ENCODE measurements at regions not wholly inside any gene's neighbourhood (a gene's known extent, or its start where the extent isn't known, plus 50 kb on each side); places are given as distances from the start of the nearest gene placed in this dataset.

GRCh38 chr2:42964439-42965083 lies 172.2 kb upstream of the HAAO start:
- Histone ChIP-seq H3K36me3 (ENCODE audit: insufficient read depth, low read length) (no peaks in the 10 kb centered on the region), H3K79me2 (ENCODE audit: low read length) (no peaks in the 10 kb centered on the region), H3K27ac (ENCODE audit: low read length) (no peak overlapping the region), H3K4me1 (ENCODE audit: low read length) (no peaks in the 10 kb centered on the region), H2AFZ (ENCODE audit: low read length) (no peak overlapping the region), H3K4me2 (ENCODE audit: low read depth, low read length, poor library complexity, severe bottlenecking) (no peak overlapping the region), H3K9ac (ENCODE audit: low read length) (no peak overlapping the region), H4K20me1 (ENCODE audit: insufficient read depth, low read depth, low read length) (no peaks in the 10 kb centered on the region), H3K9me3 (ENCODE audit: low read length) (no peaks in the 10 kb centered on the region), H3K9me2 (replicated peaks; ENCODE audit: insufficient read depth, low read length) (no peaks in the 10 kb centered on the region), H3K27me3 (ENCODE audit: low read length) (no peaks in the 10 kb centered on the region), H3K4me3 (ENCODE audit: low read length) (no peak overlapping the region)
- DNase-seq = no peak

DNA sequence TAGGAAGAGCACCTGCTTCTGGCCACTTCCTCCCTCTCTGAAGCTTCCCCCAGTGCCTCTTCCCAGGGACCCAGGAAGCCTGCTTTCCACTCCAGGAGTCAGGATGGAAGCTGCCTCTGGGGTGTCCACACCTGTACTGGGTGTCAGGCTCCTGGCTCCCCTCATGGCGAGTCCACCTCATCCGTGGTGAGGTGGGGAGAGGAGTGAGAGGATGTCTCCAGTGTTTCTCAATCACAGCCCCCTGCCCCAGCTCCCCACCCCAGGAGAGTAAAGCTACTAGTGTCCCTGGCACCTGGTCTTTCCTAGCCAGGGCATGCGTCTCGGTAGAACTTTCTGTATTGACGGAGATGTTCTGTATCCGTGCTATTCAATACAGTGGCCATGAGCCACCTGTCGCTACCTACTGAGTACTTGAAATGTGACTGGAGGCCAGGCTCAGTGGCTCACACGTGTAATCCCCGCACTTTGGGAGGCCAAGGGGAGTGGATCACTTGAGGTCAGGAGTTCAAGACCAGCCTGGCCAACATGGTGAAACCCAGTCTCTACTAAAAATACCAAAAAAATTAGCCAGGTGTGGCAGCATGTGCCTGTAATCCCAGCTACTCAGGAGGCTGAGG lies 171.2 kb upstream of the HAAO start:
- Histone ChIP-seq H3K4me2 (ENCODE audit: low read depth, low read length, poor library complexity, severe bottlenecking) (no peak overlapping the region), H2AFZ (ENCODE audit: low read length) (no peak overlapping the region), H3K4me1 (ENCODE audit: low read length) (no peaks in the 10 kb centered on the region), H3K27ac (ENCODE audit: low read length) (no peak overlapping the region), H3K27me3 (ENCODE audit: low read length) (no peaks in the 10 kb centered on the region), H4K20me1 (ENCODE audit: insufficient read depth, low read depth, low read length) (no peaks in the 10 kb centered on the region), H3K9me3 (ENCODE audit: low read length) (no peaks in the 10 kb centered on the region), H3K36me3 (ENCODE audit: insufficient read depth, low read length) (no peaks in the 10 kb centered on the region), H3K9ac (ENCODE audit: low read length) (no peak overlapping the region), H3K79me2 (ENCODE audit: low read length) (no peaks in the 10 kb centered on the region), H3K9me2 (replicated peaks; ENCODE audit: insufficient read depth, low read length) (no peaks in the 10 kb centered on the region), H3K4me3 (ENCODE audit: low read length) (no peak overlapping the region)
- DNase-seq = no peak

DNA sequence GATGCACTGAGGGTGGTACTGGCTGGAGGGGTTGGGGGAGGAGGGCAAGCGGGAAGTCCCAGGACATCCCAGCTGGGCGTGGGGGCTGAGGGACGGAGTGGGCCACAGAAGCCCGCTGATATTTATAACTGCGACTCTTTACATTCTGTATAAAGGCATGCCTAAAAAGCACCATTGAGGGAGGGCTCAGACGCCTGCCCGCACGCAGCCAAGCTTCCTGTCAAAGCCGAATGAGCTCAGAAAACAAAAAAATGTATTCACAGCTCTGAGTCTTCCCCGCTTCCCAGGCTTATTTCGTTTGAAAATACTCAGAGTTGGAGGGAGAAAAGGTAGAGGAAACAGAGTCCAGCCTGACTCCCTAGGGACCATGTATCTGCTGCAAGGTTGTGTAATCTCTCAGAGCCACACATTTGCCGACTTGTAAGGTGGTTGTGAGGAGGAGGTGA lies 170.1 kb upstream of the HAAO start:
- H3K4me1 ChIP-seq (ENCODE audit: low read length) = no peaks in the 10 kb centered on the region
- no peak overlapping the region for H3K27ac ChIP-seq (ENCODE audit: low read length)
- no peak for DNase-seq
- no peak overlapping the region for H3K9ac ChIP-seq (ENCODE audit: low read length)
- no peaks in the 10 kb centered on the region for H3K79me2 ChIP-seq (ENCODE audit: low read length)
- H3K9me2 ChIP-seq (replicated peaks; ENCODE audit: insufficient read depth, low read length) = no peaks in the 10 kb centered on the region
- H3K4me3 ChIP-seq (ENCODE audit: low read length) = no peak overlapping the region
- H3K9me3 ChIP-seq (ENCODE audit: low read length) = no peaks in the 10 kb centered on the region
- no peaks in the 10 kb centered on the region for H3K36me3 ChIP-seq (ENCODE audit: insufficient read depth, low read length)
- H2AFZ ChIP-seq (ENCODE audit: low read length) = no peak overlapping the region
- H4K20me1 ChIP-seq (ENCODE audit: insufficient read depth, low read depth, low read length) = no peaks in the 10 kb centered on the region
- H3K4me2 ChIP-seq (ENCODE audit: low read depth, low read length, poor library complexity, severe bottlenecking) = no peak overlapping the region
- no peaks in the 10 kb centered on the region for H3K27me3 ChIP-seq (ENCODE audit: low read length)

DNA sequence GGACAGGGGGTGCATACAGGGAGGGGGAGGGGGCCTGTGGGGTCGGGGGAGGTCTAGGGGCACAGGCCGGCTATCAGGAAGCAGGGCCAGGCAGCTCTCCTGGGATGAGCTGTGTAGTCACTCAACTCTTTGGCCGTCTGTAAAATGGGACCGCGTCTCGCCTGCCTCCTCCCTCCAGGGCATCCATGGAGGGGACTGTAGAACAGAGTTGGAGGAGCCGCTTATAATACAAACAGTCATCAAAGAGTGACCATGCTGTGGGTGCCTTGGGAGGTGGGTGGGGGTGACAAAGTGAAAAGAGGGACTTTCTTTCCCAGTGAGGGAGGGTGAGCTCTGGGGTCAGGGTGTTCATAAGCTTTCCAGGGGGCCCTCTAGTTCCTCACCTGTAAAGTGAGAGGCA lies 169.6 kb upstream of the HAAO start:
- Histone ChIP-seq H3K36me3 (ENCODE audit: insufficient read depth, low read length) (no peaks in the 10 kb centered on the region), H3K27me3 (ENCODE audit: low read length) (no peaks in the 10 kb centered on the region), H3K9ac (ENCODE audit: low read length) (no peak overlapping the region), H3K9me2 (replicated peaks; ENCODE audit: insufficient read depth, low read length) (no peaks in the 10 kb centered on the region), H3K79me2 (ENCODE audit: low read length) (no peaks in the 10 kb centered on the region), H3K4me2 (ENCODE audit: low read depth, low read length, poor library complexity, severe bottlenecking) (no peak overlapping the region), H3K4me1 (ENCODE audit: low read length) (no peaks in the 10 kb centered on the region), H4K20me1 (ENCODE audit: insufficient read depth, low read depth, low read length) (no peaks in the 10 kb centered on the region), H3K27ac (ENCODE audit: low read length) (no peak overlapping the region), H2AFZ (ENCODE audit: low read length) (no peak overlapping the region), H3K4me3 (ENCODE audit: low read length) (no peak overlapping the region), H3K9me3 (ENCODE audit: low read length) (no peaks in the 10 kb centered on the region)
- DNase-seq = no peak

DNA sequence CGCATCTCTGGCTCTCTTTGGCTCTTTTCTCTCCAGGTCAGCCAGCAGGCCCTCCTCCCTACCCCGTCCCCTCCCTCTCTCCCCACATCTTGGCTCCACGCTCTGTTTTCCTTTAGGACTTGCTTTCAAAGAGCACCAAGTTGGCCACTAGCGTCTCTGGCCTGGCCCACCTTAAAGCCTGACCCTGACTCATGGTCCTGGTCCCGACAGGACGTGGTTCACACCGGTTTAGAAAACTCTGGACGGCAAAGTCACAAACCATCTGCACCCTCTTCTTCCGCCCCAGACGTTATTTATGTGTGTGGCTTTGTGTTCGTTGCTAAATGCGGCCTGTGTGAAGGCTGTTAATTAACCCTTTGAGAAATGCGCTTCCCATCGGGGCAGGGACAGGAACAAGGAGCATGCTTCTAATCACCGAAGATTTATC lies 169.0 kb upstream of the HAAO start:
- no peaks in the 10 kb centered on the region for H3K4me1 ChIP-seq (ENCODE audit: low read length)
- no peak overlapping the region for H3K4me3 ChIP-seq (ENCODE audit: low read length)
- no peaks in the 10 kb centered on the region for H3K9me3 ChIP-seq (ENCODE audit: low read length)
- H2AFZ ChIP-seq (ENCODE audit: low read length) = no peak overlapping the region
- no peaks in the 10 kb centered on the region for H4K20me1 ChIP-seq (ENCODE audit: insufficient read depth, low read depth, low read length)
- no peaks in the 10 kb centered on the region for H3K36me3 ChIP-seq (ENCODE audit: insufficient read depth, low read length)
- no peaks in the 10 kb centered on the region for H3K79me2 ChIP-seq (ENCODE audit: low read length)
- H3K27ac ChIP-seq (ENCODE audit: low read length) = no peak overlapping the region
- no peaks in the 10 kb centered on the region for H3K27me3 ChIP-seq (ENCODE audit: low read length)
- no peak overlapping the region for H3K9ac ChIP-seq (ENCODE audit: low read length)
- H3K4me2 ChIP-seq (ENCODE audit: low read depth, low read length, poor library complexity, severe bottlenecking) = no peak overlapping the region
- H3K9me2 ChIP-seq (replicated peaks; ENCODE audit: insufficient read depth, low read length) = no peaks in the 10 kb centered on the region
- DNase-seq = no peak

GRCh38 chr2:42960842-42961180 lies 168.4 kb upstream of the HAAO start:
- Histone ChIP-seq H3K27ac (ENCODE audit: low read length) (no peak overlapping the region), H3K9me2 (replicated peaks; ENCODE audit: insufficient read depth, low read length) (no peaks in the 10 kb centered on the region), H3K79me2 (ENCODE audit: low read length) (no peaks in the 10 kb centered on the region), H3K9ac (ENCODE audit: low read length) (no peak overlapping the region), H3K27me3 (ENCODE audit: low read length) (no peaks in the 10 kb centered on the region), H4K20me1 (ENCODE audit: insufficient read depth, low read depth, low read length) (no peaks in the 10 kb centered on the region), H3K4me2 (ENCODE audit: low read depth, low read length, poor library complexity, severe bottlenecking) (no peak overlapping the region), H3K9me3 (ENCODE audit: low read length) (no peaks in the 10 kb centered on the region), H3K4me1 (ENCODE audit: low read length) (no peaks in the 10 kb centered on the region), H3K36me3 (ENCODE audit: insufficient read depth, low read length) (no peaks in the 10 kb centered on the region), H3K4me3 (ENCODE audit: low read length) (no peak overlapping the region), H2AFZ (ENCODE audit: low read length) (no peak overlapping the region)
- no peak for DNase-seq

DNA sequence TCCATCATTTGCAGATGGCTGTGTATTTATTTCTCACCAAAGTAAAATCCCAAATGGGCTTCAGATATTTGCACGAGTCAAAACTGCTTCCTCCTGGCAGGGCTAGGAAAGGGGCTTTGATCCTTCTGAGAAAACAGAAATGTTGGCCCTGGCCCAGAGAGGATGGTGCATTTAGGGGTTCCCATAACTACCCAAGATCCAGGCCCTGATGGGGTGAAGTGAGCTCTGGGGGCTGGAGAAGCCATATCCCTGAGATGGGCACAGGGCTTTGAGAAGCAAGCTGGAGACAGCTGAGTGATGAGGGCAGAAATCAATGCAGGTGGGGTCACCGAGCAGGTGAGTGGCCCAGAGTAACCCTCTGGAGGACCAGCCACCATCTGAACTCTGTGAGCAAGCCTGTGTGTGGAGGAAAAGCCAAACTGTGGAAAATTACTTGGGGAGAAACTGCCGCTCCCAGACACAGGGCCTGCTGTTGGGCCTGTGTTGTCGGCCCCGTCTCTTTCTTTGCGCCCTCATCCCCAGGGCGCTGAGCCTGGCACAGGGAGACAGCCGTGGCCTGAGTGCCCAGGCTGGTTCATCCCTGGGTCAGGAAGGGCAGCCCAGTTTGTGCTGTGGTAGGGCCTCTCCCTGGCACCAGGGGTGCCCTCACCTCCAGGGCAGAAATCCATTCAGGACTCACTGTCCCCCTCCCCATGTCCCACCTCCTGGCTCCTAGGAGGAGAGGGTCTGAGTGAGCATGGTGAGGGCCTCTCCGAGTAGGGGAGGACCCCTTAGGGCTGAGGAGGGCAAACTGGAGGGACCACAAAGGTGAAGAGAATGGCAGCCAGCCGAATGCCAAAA lies 167.8 kb upstream of the HAAO start:
- Histone ChIP-seq H3K4me2 (ENCODE audit: low read depth, low read length, poor library complexity, severe bottlenecking) (no peak overlapping the region), H3K36me3 (ENCODE audit: insufficient read depth, low read length) (no peaks in the 10 kb centered on the region), H3K4me3 (ENCODE audit: low read length) (no peak overlapping the region), H4K20me1 (ENCODE audit: insufficient read depth, low read depth, low read length) (no peaks in the 10 kb centered on the region), H2AFZ (ENCODE audit: low read length) (no peak overlapping the region), H3K27ac (ENCODE audit: low read length) (no peak overlapping the region), H3K9me2 (replicated peaks; ENCODE audit: insufficient read depth, low read length) (no peaks in the 10 kb centered on the region), H3K27me3 (ENCODE audit: low read length) (no peaks in the 10 kb centered on the region), H3K4me1 (ENCODE audit: low read length) (no peaks in the 10 kb centered on the region), H3K9ac (ENCODE audit: low read length) (no peak overlapping the region), H3K9me3 (ENCODE audit: low read length) (no peaks in the 10 kb centered on the region), H3K79me2 (ENCODE audit: low read length) (no peaks in the 10 kb centered on the region)
- DNase-seq = no peak

- Histone ChIP-seq H2AFZ (ENCODE audit: low read length) (no peak overlapping the region), H4K20me1 (ENCODE audit: insufficient read depth, low read depth, low read length) (no peaks in the 10 kb centered on the region)
These were observed 167.0 kb upstream of the HAAO start for GRCh38 chr2:42959234-42960001.

More at GRCh38 chr2:42959234-42960001, 167.0 kb upstream of the HAAO start:
- no peaks in the 10 kb centered on the region for H3K27me3 ChIP-seq (ENCODE audit: low read length)
- DNase-seq = no peak
- H3K27ac ChIP-seq (ENCODE audit: low read length) = no peak overlapping the region
- no peaks in the 10 kb centered on the region for H3K4me1 ChIP-seq (ENCODE audit: low read length)
- H3K9me3 ChIP-seq (ENCODE audit: low read length) = no peaks in the 10 kb centered on the region
- H3K9ac ChIP-seq (ENCODE audit: low read length) = no peak overlapping the region
- H3K4me2 ChIP-seq (ENCODE audit: low read depth, low read length, poor library complexity, severe bottlenecking) = no peak overlapping the region
- no peaks in the 10 kb centered on the region for H3K79me2 ChIP-seq (ENCODE audit: low read length)
- no peaks in the 10 kb centered on the region for H3K9me2 ChIP-seq (replicated peaks; ENCODE audit: insufficient read depth, low read length)
- no peak overlapping the region for H3K4me3 ChIP-seq (ENCODE audit: low read length)
- no peaks in the 10 kb centered on the region for H3K36me3 ChIP-seq (ENCODE audit: insufficient read depth, low read length)
